GM21576 (cell line): ENCODE measurements at regions not wholly inside any gene's neighbourhood (a gene's known extent, or its start where the extent isn't known, plus 50 kb on each side); places are given as distances from the start of the nearest gene placed in this dataset.

ENCODE experiments used
- ATAC-seq: cut with Tn5 transposase; IDR thresholded peaks from one replicate; pipeline ENCODE4 v1.9.1; 2021; ENCODE audit warnings: mild to moderate bottlenecking, moderate library complexity; ENCODE audit not compliant: unreplicated experiment

- ATAC-seq = no peak
Measured at GRCh38 chr16:85418978-85419491, 194.1 kb upstream of the GSE1 start.

GRCh38 chr16:85419503-85420408 is 193.4 kb upstream of the GSE1 start:
- ATAC-seq = no peak

DNA sequence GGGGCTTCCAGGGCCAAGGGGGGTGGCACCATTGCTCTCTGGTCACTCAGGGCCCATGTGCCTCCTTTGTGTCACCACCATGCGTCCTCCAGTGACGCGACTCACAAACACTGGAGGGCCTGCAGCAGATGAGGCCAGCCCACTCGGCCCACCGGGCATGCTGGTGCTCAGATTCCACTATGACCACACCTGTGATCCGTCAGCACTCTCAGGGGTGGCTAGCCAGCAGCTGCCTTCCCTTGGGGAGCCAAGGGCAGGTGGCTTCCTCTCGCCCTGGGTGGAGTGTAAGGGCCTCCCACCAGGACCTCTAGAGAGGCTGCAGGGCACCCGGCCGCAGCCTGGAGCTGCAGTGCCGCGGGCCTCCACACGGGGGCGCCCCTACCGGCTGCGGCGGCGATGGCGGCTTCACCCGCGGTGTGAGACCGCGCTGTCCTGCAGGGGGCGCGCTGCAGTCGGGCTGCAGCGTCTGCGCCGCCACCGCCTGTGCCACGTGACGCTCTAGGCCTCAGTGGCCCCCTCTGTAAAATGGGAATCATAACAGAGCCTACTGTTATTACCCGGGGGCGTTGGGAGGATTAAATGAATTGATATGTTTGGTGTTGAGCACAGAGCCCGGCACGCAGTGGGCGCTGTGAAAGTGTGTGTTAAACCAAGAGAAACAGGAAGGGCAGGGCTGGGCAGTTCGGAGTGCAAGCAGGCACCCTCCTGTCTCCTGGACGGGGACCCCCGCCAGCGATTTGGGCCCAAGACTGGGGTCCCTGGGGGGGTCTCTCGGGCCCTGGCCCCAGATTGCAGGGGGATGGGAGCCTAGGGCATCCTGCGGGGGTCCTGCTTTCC is 192.4 kb upstream of the GSE1 start:
- ATAC-seq = no peak

DNA sequence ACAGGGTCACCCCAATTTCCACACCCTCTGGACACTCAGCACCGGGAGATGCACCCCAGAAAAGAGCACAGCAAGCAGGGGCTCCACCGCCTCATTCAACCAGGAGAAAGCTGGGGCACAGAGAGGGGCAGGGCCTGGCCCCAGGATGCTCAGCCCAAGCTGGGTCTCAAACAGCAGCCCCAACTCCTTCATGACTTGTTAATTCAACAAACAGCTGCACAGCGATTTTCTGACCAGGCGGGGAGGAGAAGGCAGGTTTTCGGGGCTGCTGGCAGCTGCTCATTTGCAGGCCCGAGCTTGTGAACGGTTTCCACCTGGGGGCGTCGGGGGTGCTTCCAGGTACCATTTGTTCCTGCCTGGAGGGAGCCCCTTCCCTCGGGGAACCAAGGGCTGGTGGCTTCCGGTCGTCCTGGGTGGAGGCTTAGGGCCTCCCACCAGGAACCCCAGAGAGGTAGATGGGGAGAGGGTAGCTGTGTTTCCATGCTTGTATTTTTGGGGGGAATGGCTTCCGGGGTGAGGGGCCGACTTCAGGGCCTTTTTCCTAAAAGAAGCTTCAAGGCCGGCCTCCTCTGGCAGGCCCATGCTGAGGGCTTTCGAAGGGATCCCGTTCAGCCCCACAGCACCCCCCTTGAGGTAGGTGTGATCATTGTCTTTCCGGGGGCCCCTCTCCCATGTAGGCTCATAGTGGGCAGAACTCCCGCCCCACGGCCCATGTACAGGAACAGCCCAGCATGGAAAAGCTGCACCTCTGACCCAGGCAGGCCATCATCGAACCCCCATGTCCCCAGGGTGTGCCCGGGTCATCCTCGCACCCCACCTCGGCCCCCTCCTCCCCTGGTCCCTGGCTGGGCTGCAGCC is 191.6 kb upstream of the GSE1 start:
- ATAC-seq = no peak

- ATAC-seq = no peak
Measured at GRCh38 chr16:85422196-85422631, 190.9 kb upstream of the GSE1 start.

DNA sequence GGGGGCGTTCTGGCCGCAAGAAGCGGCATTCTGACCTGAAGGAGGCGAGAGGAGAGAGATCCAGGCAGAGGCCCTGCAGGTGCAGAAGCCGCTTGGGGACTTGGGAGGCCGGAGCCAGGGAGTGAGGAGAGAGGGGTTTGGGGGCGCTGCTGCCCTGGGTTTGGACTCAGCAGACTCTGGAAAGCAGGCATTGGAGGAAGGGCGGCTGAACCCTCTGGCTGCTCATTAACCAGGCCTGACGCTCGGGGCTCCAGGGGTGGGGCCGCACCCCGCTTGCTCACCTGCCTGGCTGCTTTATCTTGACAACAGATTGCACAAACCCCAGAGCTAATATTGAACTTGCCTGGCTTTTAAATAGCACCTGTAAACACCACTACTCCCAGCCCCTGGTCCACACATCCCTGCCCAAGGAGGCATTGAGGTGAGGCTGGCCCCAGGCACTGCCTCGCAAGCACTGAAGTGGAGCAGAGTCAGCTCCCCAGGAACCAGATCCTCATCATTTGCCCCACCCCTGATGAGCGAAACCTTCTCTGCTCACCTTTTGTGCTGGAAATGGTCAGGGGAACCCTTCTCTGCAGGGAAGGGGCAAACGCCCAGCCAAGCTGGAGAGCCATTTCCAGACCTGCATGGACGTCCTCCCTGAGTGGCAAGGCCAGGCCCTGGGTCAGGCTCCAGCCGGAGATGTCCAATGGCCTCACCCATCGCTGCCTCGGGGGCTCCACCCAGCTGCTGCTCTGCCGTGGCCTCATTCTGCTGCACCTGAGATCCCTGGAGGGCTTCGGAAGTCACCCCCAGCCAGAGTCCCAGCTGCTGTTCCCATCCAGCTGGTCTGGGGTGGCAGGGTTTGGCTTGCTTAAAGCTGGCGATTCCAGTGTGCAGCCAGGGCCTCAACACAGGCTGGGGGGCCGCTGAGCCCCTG is 190.2 kb upstream of the GSE1 start:
- no peak for ATAC-seq

DNA sequence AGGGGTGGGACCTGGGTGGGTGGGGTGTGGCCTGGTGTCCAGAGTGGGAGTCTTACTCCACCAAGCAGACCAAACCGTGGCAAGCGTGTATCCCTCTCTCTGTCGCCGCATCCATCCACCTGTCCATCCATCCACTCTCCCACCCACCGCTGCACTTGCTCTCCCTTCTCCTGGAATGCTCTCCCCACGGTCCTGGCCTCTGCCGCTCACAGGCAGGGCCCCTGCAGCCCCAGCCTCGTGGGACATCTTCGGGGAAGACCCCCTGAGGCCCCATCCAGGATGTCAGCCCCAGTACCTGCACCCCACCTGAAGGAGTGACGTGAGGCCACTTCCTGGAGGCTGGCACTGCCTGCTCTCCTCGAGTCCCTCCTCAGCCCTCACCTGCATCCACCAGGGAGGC is 189.5 kb upstream of the GSE1 start:
- no peak for ATAC-seq

DNA sequence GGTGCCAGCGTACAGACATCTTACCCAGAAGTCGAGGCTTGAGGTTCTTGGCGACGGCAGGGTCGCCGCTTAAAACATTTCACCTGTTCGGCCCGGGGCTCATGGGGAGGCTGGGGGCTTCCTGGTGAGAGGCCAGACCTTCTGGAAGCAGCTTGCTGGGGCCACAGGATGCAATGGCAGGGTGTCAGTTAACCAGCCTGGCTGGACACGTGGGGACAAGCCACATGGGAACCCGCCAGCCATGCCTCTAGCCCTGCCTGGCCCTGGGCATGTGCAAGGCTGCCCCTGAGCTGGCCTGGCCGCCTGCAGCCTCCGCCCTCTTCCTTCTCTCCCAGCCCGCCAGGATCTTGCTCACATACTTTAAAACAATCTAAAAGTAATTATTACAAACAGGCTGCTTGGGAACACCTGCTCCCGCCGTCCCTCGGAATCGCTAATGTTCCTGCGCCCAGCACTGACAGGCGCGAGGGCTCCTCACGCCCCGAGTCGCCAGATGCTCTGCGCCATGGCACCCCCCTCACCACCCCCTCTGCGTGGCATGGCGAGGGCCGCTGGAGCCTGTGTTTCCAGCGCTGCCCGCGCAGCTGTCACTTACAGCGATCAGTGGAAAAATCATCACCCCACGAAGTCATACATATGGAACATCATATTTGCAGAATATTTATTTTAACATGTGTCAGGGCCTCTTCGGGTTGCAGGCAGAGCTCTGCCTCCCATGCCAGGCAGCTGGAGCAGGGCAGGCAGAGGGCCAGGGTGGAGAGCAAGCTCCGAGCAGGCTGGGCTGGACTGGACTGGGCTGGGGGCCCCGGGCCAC is 188.7 kb upstream of the GSE1 start:
- no peak for ATAC-seq

DNA sequence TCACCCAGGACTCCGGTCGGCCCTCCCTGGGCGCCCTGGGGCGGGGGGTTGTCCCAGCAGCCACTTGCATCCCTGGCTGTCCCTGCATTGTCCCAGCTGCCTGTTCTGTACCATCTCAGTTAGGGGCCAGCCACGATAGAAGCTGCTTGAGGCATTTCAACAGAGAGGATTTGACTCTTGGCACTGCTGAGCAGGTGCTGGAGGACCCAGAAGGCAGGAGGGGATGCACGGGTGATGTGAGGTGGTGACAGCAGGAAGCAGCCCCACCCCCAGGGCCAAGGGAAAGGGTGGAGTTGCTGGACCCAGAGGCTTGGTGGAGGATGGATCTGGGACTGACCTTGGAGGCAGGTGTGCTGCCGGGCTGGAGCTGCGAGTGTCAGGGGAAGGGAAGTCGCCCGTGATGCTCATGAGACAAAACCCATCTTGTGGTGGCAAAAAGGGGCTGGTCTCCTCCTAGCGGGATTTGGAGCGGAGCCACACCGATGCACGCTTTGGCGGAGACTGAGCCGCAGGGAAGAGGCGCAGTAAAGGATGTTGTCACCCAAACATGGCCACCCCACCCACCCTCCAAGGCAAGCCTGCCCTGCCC is 188.0 kb upstream of the GSE1 start:
- ATAC-seq = no peak

DNA sequence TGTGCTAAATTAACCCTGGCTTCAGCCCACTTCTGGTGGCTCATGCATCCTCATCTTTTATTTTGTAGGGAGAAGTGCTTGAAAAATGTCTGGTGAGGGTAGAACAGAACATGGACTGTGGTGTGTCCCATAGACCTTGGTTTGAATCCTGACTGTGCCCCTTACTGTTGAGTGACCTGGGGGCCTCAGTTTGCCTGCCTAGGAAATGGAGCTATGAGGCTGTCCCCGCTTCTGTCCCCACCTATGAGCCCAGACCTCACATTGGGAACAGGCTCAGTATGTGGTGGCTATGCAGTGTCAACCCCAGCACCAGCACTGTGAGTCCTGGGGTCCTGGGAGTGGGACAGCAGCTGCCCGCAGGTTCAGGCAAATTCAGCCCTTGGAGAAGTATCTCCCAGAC is 186.3 kb upstream of the GSE1 start:
- ATAC-seq = no peak

- no peak for ATAC-seq
Measured at GRCh38 chr16:85428168-85428898, 184.8 kb upstream of the GSE1 start.

DNA sequence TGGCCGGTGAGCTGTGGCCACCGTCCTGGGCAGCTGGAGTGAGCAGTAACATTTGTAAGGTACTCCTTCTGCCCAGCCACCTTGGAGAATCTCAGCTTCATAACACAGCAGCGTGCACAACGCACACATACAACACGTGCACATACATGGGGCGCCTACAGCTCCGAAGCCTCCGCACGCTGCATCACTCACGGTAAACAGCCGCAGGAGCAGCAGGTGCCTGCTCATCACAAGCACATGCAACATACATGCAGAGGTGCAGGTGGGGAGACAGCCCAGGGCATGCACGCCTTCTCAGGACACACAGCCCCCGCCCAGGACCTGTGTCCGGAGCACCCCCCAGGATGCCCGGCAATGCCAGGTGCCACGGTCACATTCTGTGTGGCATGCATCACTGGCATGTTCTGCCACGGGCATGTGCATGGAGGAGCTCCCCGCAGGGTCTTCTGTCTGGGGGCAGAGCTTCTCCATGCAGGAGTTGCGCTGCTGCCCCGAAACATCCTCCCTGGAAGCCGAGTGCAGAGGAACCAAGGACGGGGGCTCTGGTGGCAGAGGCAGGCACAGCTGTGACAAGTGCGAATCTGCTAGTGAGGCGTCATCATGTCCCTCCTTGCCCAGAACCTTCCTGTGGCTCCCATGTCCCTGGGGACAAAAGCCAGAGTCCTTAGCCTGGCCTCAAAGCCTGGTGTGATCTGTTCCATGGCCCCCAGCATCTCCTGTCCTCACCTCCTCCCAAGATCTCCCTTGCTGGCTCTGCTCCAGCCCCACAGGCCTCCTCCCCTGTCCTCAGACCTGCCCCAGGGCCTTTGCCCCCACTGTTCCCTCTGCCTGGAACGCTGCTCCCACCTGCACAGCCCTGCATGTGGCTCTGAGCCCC is 184.0 kb upstream of the GSE1 start:
- ATAC-seq = no peak

DNA sequence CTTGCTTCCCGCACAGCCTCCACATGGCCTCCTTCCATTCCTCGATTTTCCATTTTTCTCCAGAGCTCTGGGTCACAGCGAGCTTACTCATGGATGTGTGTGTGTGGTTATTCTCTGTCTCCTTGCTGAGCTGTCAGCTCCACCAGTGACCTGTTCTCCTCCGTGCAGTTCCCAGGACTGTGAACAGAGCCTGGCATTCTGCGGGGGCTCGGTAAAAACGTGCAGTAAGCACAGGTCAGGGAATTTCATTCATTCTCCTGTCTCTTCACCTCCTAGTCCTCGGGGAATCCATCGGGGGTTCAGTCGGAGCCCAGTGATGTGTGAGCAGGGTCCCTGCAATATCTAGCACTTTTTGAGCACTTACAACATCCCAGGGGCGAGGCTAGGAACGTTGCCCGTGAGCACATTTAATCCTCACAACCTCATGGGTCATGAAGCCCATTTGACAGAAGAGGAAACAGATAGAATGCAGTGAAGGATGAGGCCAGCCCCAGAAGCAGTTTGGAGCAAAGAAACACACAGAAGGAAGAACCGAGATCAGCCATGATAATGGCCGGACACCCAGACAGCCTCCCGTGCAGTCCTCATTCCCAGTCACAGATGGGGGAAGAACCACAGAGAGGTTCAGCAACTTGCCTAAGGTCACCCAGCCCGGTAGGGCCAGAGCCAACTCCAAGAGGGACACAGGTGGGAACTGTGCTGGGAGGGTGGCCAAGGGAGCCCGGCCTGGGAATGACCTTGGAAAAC is 183.2 kb upstream of the GSE1 start:
- no peak for ATAC-seq

- no peak for ATAC-seq
Measured at GRCh38 chr16:85430523-85431421, 182.3 kb upstream of the GSE1 start.

DNA sequence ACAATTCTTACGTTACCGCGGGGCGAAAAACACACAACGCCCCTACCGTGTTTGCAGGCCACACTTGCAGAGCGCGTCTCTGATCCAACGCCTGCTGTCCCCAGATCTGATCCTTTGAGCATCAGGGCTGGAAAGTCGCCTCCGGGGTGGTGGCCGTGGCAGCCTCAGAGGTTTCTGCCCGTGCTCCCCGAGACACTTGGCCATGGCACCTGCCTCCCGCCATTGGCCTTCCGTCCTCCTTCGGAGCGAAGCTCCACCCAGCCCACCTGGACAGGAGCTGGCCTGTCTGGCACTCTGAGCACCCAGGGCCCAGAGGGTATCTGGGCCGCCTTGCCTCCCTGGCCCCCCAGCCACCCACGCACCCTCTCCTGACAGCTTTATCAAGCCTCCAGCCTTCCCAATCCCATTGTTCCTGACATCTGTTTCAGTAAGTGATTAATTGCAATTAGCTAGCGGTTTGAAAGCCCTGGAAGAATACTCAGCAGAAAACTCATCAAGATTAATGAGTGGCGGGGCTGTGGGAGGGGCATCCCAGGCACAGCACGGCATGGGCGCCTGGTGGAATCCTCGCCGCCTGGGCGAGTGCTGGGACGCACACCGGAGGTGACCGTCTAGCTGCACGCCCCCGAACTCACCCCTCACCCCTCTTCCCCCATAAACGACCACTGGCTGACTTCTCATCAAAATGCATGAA is 181.5 kb upstream of the GSE1 start:
- ATAC-seq = no peak
